H1 (cell line): ENCODE measurements at regions not wholly inside any gene's neighbourhood (a gene's known extent, or its start where the extent isn't known, plus 50 kb on each side); places are given as distances from the start of the nearest gene placed in this dataset.

Experiments
- CTCF ChIA-PET: fragments of 300-600 bp; sonication (Branson Sonifier 250); formaldehyde crosslinking; loops from one replicate; lab custom pipeline; 2021; ENCODE audit not compliant: partially characterized antibody; lab: Charles Lee
- POLR2A ChIA-PET: fragments of 300-600 bp; sonication (Branson Sonifier 250); formaldehyde crosslinking; loops from one replicate; lab custom pipeline; 2021; ENCODE audit warnings: inconsistent platforms; ENCODE audit not compliant: partially characterized antibody; lab: Charles Lee
- DNase-seq, 2 experiments: peaks; one replicate each; pipeline versions ENCODE4 v3.0.0 to v3.0.0-alpha.2; 2010 to 2022; ENCODE audit warnings: low spot score in 2 of 2, low read depth in 1 of 2, mixed read lengths in 1 of 2
- FAIRE-seq: peaks from 2 replicates; lab custom pipeline; 2011; peaks lifted over from hg19 to GRCh38; lab: Jason Lieb, UNC
- H2AFZ ChIP-seq: 2 replicates; pipeline ENCODE4 v1.8.1; 2012; ENCODE audit warnings: low read length, inconsistent platforms
- H2AK5ac ChIP-seq: 2 replicates; pipeline ENCODE4 v1.6.1; 2013; ENCODE audit warnings: low read depth, low read length
- H2BK120ac ChIP-seq: replicated peaks from 2 replicates; pipeline ENCODE3; 2013; ENCODE audit warnings: low read depth, low read length, inconsistent platforms
- H2BK12ac ChIP-seq: 2 replicates; pipeline ENCODE4 v1.6.1; 2013; ENCODE audit warnings: low read depth, low read length
- H2BK15ac ChIP-seq: 2 replicates; pipeline ENCODE4 v1.6.1; 2013; ENCODE audit warnings: low read length
- H2BK20ac ChIP-seq: 2 replicates; pipeline ENCODE4 v1.6.1; 2013; ENCODE audit warnings: low read length
- H2BK5ac ChIP-seq: 2 replicates; pipeline ENCODE4 v1.6.1; 2013; ENCODE audit warnings: low read depth, low read length
- H3K14ac ChIP-seq: 2 replicates; pipeline ENCODE4 v1.6.1; 2013; ENCODE audit warnings: inconsistent platforms; ENCODE audit not compliant: insufficient read length
- H3K18ac ChIP-seq: 2 replicates; pipeline ENCODE4 v1.6.1; 2013; ENCODE audit warnings: low read length; ENCODE audit errors: extremely low read depth
- H3K23ac ChIP-seq: 2 replicates; pipeline ENCODE4 v1.6.1; 2013; ENCODE audit warnings: inconsistent platforms; ENCODE audit not compliant: insufficient read length
- H3K23me2 ChIP-seq: 2 replicates; pipeline ENCODE4 v1.6.1; 2013; ENCODE audit warnings: low read depth, low read length
- H3K27ac ChIP-seq: 2 replicates; pipeline ENCODE4 v1.6.1; 2011; ENCODE audit warnings: low read depth, low read length, inconsistent platforms
- H3K27me3 ChIP-seq, 4 experiments: replicated peaks in 1 of 4; 1 replicate in 1 of 4; 2 replicates in 3 of 4; pipeline versions ENCODE4 v1.6.1 to v1.8.1; 2011 to 2013; ENCODE audit warnings: low read length in 3 of 4, mild to moderate bottlenecking in 3 of 4, inconsistent platforms in 2 of 4, mixed read lengths in 2 of 4, moderate library complexity in 1 of 4; ENCODE audit not compliant: control insufficient read depth in 3 of 4, insufficient read depth in 3 of 4; ENCODE audit errors: extremely low read depth in 1 of 4
- H3K36me3 ChIP-seq, 4 experiments: 2 replicates each; pipeline versions ENCODE4 v1.6.1 to v1.8.1; 2011 to 2013; ENCODE audit warnings: mild to moderate bottlenecking in 4 of 4, low read length in 3 of 4, moderate library complexity in 2 of 4, control low read depth in 1 of 4, inconsistent platforms in 1 of 4; ENCODE audit not compliant: insufficient read depth in 4 of 4, control insufficient read depth in 2 of 4
- H3K4ac ChIP-seq: replicated peaks from 2 replicates; pipeline ENCODE3; 2013; ENCODE audit warnings: low read length, low read depth, mixed read lengths, inconsistent platforms; ENCODE audit not compliant: insufficient read length
- H3K4me1 ChIP-seq, 4 experiments: replicated peaks in 1 of 4; 1 replicate in 1 of 4; 2 replicates in 3 of 4; pipeline versions ENCODE4 v1.6.1 to v1.8.1; 2011 to 2013; ENCODE audit warnings: low read length in 3 of 4, inconsistent platforms in 2 of 4, mixed read lengths in 1 of 4; ENCODE audit not compliant: insufficient read depth in 4 of 4, control insufficient read depth in 3 of 4
- H3K4me2 ChIP-seq, 2 experiments: 2 replicates each; pipeline versions ENCODE4 v1.6.1 to v1.8.1; 2011 to 2013; ENCODE audit warnings: low read depth in 2 of 2, low read length in 2 of 2, control low read depth in 1 of 2, inconsistent platforms in 1 of 2, mild to moderate bottlenecking in 1 of 2; ENCODE audit not compliant: insufficient read depth in 1 of 2
- H3K4me3 ChIP-seq, 4 experiments: fragments of 200-600, 300-600 bp in 1 of 4; sonication (generic), shearing (Covaris generic), sonication (Bioruptor Twin) in 1 of 4; 2 replicates each; pipeline versions ENCODE4 v1.5.1 to v1.8.1; 2011 to 2016; ENCODE audit warnings: low read length in 4 of 4, low read depth in 3 of 4, control low read depth in 2 of 4, inconsistent platforms in 2 of 4, mild to moderate bottlenecking in 2 of 4, mixed read lengths in 1 of 4, moderate library complexity in 1 of 4; ENCODE audit not compliant: insufficient read depth in 2 of 4; ENCODE audit errors: extremely low read depth in 1 of 4
- H3K56ac ChIP-seq: replicated peaks from 2 replicates; pipeline ENCODE3; 2013; ENCODE audit warnings: low read depth, mild to moderate bottlenecking, mixed read lengths, low read length, inconsistent platforms; ENCODE audit not compliant: insufficient read length
- H3K79me1 ChIP-seq: 2 replicates; pipeline ENCODE4 v1.6.1; 2013; ENCODE audit warnings: low read depth, low read length, control low read depth
- H3K79me2 ChIP-seq, 2 experiments: 2 replicates each; pipeline versions ENCODE4 v1.6.1 to v1.8.1; 2012 to 2013; ENCODE audit warnings: low read length in 2 of 2, mild to moderate bottlenecking in 2 of 2, inconsistent platforms in 1 of 2; ENCODE audit not compliant: insufficient read depth in 2 of 2, control insufficient read depth in 1 of 2
- H3K9ac ChIP-seq, 4 experiments: replicated peaks in 1 of 4; 1 replicate in 1 of 4; 2 replicates in 3 of 4; pipeline versions ENCODE4 v1.6.1 to v1.8.1; 2011 to 2013; ENCODE audit warnings: low read depth in 3 of 4, low read length in 3 of 4, control low read depth in 2 of 4, mild to moderate bottlenecking in 2 of 4, moderate library complexity in 2 of 4, inconsistent platforms in 1 of 4; ENCODE audit errors: extremely low read depth in 1 of 4
- H3K9me3 ChIP-seq, 2 experiments: 2 replicates each; pipeline versions ENCODE4 v1.6.1 to v1.8.1; 2012 to 2013; ENCODE audit warnings: mild to moderate bottlenecking in 2 of 2, moderate library complexity in 2 of 2, control low read depth in 1 of 2, inconsistent platforms in 1 of 2, low read depth in 1 of 2, low read length in 1 of 2, mixed read lengths in 1 of 2; ENCODE audit not compliant: insufficient read depth in 2 of 2
- H4K20me1 ChIP-seq, 2 experiments: replicated peaks in 1 of 2; 2 replicates each; pipeline versions ENCODE3 to v1.8.1; 2011 to 2013; ENCODE audit warnings: inconsistent platforms in 2 of 2, low read length in 2 of 2, mild to moderate bottlenecking in 1 of 2; ENCODE audit not compliant: insufficient read depth in 2 of 2, control insufficient read depth in 1 of 2
- H4K5ac ChIP-seq: 2 replicates; pipeline ENCODE4 v1.6.1; 2013; ENCODE audit warnings: low read length, low read depth, mixed read lengths, inconsistent platforms; ENCODE audit not compliant: insufficient read length
- H4K8ac ChIP-seq: 2 replicates; pipeline ENCODE4 v1.8.0; 2013; ENCODE audit warnings: mild to moderate bottlenecking, moderate library complexity, low read length, inconsistent platforms; ENCODE audit not compliant: insufficient read depth; ENCODE audit errors: extremely low read depth
- H4K91ac ChIP-seq: replicated peaks from 2 replicates; pipeline ENCODE3; 2013; ENCODE audit warnings: low read length, mixed read lengths, inconsistent platforms; ENCODE audit not compliant: insufficient read length
- EGR1 ChIP-seq: IDR thresholded peaks from 2 replicates; pipeline ENCODE4 v1.6.1; 2011; ENCODE audit warnings: low read depth, low read length, borderline replicate concordance
- SAP30 ChIP-seq: fragments of 300-600 bp; sonication (generic); IDR thresholded peaks from 2 replicates; pipeline ENCODE4 v1.7.1; 2012; ENCODE audit warnings: low read length, moderate library complexity, mild to moderate bottlenecking, inconsistent platforms; ENCODE audit not compliant: insufficient read depth, insufficient replicate concordance
- WGBS, 2 experiments: shearing (Covaris generic) in 1 of 2; methylation state at CpG; one replicate each; pipeline versions ENCODE4 v1.1.6 to v1.1.7; 2013 to 2015; ENCODE audit warnings: low lambda C conversion rate in 2 of 2, mixed read lengths in 2 of 2, inconsistent platforms in 1 of 2, low coverage in 1 of 2, missing lambda C conversion rate in 1 of 2; ENCODE audit not compliant: insufficient replicate concordance in 2 of 2, insufficient coverage in 1 of 2, insufficient read length in 1 of 2; ENCODE audit errors: extremely low coverage in 1 of 2, missing lambda C conversion rate in 1 of 2; 5-methylcytosine and 5-hydroxymethylcytosine counted together

DNA sequence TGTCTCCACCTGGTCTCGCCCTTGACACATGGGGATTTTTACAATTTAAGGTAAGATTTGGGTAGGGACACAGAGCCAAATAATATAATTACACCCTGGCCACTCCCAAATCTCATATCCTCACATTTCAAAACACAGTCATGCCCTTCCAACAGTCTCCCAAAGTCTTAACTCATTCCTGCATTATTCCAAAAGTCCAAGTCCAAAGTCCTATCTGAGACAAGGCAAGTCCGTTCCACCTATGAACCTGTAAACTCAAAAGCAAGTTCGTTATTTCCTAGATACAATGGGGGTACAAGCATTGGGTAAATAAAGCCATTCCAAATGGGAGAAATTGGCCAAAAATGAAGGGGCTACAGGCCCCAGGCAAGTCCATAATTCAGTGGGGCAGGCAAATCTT, 380.8 kb downstream of the CXXC4 start:
- FAIRE-seq (no peak), DNase-seq (no peak)
- Histone ChIP-seq H3K14ac (no peak overlapping the region), H3K23ac (no peak overlapping the region), H3K18ac (no peak overlapping the region), H3K4me2 (no peak overlapping the region), H3K9me3 (peaks cover 10 to 12% of the 10 kb centered on the region in 2 experiments), H4K91ac (no peak overlapping the region), H3K4me3 (no peak overlapping the region), H3K27ac (no peak overlapping the region), H4K20me1 (no peaks in the 10 kb centered on the region), H3K27me3 (no peaks in the 10 kb centered on the region), H2AFZ (no peak overlapping the region), H4K8ac (no peak overlapping the region), H3K36me3 (no peaks in the 10 kb centered on the region), H3K79me1 (no peaks in the 10 kb centered on the region), H4K5ac (no peak overlapping the region), H3K4me1 (no peaks in the 10 kb centered on the region), H3K9ac (no peak overlapping the region), H3K23me2 (no peaks in the 10 kb centered on the region), H2BK120ac (no peak overlapping the region), H2BK15ac (no peak overlapping the region), H3K4ac (no peak overlapping the region), H2BK12ac (no peak overlapping the region)
- 96% methylated on average over 3 of the region's 3 CpGs; no CpG with 5 or more reads in 1 of the 2 experiments for WGBS, 2 experiments
- ChIA-PET CTCF (no interaction called here), POLR2A (no interaction called here)
- no peak for TF ChIP-seq SAP30
- TF ChIP-seq EGR1, result no peak
- TF ChIP-seq, all 59 proteins: peak for 0
- Histone ChIP-seq H2AK5ac (no peak overlapping the region), H2BK5ac (no peak overlapping the region), H2BK20ac (no peak overlapping the region), H3K79me2 (no peaks in the 10 kb centered on the region), H3K56ac (no peak overlapping the region)
